ENCODE measurements at regions not wholly inside any gene's neighbourhood (a gene's known extent, or its start where the extent isn't known, plus 50 kb on each side); places are given as distances from the start of the nearest gene placed in this dataset.

DNA sequence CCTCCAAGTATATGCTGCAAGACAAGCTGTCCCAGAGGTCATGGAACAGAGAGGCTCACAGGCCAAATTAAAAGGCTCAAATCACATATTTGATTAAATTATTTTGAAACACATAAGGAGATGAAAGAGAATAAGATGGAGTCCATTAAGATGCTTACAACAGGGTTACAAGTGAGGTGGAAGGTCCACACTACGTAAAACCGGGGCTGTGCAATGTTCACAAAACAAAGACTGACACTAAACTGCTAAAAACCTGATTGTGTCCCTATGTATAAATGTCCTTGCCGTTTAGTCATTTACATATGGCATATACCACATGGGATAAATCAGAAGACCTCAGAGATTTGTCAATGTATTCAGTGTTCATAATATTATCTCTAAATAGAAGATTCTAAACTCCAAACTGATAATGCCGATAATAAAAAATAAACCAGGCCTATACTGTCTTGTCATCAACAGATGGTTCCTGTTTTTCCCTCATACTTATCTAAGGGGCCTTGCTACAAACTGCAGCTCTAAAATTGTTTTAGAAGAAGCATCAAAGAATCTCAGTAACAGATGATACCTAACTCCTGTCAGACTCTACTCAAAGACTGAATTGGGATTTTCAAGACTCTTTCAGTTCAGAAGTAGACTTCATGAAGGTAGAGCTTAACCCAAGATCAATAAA is 51.8 kb upstream of the RIPOR2 start:
- no peak for DNase-seq (ENCODE audit: low spot score)

DNA sequence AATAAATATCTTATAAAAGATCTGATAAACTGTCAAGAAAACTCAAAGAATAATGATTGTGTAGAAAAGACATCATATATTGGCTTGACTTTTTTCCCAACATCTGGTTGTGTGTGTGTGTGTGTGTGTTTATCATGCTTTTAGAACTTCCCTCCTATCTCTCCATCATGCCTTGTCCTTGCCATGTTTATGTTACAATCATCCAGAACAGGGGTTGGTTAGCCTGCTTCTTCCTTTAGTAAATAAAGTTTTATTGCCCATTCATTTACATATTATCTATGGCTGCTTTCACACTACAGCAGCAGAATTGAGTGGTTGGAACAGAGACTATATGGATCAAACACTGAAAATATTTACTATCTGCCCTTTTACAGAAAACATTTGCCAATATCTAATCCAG is 52.8 kb upstream of the RIPOR2 start:
- DNase-seq (ENCODE audit: low spot score), result no peak

GRCh38 chr6:24990236-24990845 is 54.6 kb upstream of the RIPOR2 start:
- DNase-seq (ENCODE audit: low spot score), result no peak

DNA sequence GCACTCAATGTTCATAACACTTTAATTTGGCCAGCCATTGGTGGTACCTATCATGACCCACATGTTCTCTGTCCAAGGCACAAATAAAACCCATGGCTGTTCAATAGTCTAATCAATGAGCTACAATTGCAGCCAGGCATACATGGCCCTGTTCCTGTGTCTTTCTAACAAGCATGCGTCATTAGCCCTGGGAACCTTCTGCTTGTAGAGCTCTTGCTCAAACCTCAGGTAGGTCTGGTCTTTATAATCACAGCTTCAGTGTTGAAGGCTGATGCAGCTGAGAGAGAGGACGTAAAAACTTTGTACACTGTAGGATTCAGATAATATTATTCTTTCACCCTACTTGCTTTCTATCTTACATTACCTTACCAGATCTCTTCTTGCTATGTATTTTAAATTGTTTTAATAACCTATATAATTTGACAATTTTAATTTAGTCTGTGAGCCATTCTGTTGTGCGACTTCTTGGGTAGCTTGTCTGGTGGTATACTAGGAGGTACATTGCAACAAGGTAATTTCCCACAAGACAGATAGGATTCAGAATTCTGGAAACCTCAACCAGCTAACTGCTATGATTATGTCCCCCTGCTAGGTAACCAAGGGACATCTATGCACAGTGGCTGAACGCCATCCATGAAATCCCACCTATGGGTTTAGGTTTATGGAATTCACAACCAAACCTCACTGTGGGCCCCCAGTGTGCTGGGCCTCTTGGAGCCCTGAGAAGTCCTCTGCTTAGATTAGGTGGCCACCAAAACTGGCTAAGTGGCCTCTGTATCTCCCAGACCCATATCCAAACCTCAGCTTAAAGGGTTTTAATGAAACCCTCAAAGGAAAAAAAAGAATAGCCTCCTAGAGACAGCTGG is 55.4 kb upstream of the RIPOR2 start:
- DNase-seq (ENCODE audit: low spot score), result no peak

DNA sequence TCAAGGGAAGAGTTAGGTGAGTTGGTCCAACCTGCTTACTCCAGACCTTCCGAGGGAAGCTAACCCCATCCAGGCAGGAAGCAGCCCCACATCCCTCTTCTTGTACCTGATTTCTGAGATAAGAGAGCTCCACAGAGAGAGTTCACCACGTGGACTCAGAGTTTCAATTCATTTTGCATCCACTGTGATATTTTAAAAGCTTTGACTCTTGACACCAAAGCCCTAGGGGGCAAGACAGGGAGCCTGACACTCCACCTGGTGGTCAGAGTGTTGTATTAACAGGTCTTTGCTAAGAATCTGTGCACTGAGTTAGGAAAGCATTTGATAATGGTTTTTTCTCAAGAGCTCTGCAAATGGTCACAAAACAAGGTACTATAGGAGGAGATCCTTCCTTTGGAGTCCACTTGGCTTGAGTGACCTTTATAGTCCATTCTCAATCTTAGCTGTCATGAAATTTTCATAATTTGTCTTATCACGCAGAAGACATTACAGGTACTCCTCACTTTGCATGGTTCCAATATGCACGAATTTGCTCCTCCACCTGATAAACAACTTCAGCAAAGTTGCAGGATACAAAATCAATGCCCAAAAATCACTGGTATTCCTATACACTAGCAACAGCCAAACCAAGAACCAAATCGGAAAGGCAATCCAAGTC is 56.2 kb upstream of the RIPOR2 start:
- DNase-seq (ENCODE audit: low spot score), result peak; percentile 92

DNA sequence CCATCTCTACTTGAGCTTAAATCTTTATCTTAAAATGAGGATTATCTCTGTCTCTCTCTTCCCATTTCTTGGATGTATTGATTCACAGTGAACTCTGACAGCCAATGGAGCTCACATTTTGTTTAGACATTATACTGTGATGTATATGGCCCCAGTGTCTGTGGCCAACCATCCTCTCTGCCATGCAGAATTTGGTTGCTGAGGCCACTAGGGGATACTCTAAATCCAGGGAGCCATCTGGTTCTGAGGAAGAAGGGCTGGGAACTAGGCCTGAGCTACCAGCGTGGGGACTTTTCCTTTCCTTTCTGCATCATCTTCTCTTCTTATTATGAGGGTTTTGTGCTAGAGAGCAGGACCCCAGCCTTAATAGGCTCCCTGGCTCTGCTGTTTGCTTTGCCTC is 59.1 kb upstream of the RIPOR2 start:
- no peak for DNase-seq (ENCODE audit: low spot score)

DNA sequence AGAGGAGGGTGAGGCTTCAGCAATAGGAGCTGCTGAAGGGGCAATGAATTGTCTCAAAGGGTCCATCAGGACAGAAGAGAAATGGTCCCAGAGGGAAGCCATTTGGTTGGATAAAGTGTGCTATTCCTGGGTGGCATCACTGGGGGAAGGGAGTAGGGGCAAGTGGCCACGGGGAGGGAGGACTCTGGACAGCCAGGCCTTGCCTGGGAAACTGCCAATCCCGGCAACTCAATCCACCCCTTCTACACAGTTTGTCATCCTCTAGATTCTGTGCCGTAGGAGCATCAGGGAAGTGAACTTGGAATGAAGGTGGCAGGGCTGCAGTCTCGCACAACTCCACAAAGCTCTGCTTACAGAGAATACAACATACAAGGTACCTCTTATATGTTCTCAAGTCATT is 59.5 kb upstream of the RIPOR2 start:
- no peak for DNase-seq (ENCODE audit: low spot score)

DNA sequence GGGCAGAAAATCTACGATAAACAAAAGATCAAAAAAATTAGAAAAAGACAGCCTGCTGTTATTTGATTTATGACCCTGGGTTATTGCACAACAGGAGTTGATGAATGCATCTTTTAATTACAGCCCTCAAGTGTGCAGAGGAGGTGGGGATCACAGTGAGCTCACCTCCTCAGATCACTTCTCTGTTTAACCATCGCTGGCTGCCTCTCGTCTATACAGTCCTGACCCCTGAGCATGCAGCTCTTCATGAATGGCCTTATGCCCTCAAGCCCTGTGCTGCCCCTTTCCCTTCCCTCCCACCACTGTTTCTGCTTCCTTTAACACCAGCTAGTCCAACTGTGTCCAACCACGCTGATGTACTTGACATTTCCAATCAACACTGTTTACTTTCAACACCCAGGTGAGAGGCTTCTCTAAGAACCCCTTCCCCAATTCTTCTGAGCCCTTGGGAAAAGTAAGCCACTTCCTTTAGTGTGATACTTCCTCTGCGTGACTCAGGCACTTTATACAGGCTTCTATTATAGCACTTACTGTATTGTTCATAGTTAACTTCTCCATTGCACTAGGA is 60.6 kb upstream of the RIPOR2 start:
- no peak for DNase-seq (ENCODE audit: low spot score)

DNA sequence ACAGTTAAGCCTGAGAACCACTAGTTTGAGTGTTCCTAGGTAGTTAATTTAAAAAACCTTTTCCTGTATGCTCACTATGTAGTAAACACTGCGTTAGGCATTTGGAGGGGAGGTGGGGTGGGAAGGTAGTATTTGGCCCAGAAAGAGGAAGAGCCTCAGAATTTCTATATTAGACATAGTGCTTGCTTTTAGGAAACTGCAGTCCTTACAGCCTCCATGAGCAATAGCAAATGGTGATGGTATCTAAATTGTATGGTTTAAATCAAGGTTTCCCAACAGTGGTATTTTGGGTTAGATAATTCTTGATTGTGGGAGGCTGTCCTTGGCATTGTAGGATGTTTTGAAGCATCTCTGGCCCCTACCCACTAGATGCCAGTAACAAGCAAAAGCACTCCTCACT is 61.5 kb upstream of the RIPOR2 start:
- DNase-seq (ENCODE audit: low spot score), result no peak

DNA sequence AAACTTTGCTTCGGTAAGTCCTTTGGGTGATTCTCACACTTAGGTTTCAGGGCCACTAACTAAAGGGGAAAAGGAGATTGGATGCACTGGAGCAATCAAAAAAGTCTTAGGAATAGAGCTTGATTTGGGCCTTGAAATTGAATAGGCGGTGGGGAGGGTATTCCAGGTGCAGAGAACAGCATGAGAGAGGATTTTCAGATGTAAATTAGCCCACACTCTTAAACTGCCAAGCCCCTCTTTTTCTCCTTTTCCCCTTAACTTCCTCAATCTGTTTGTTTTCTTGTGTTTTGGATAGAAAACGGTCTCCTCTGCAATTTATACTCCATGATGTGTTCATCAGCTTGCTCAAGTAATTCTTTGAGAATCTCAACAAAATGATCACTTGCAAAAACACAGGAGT is 62.1 kb upstream of the RIPOR2 start:
- DNase-seq (ENCODE audit: low spot score), result no peak

DNA sequence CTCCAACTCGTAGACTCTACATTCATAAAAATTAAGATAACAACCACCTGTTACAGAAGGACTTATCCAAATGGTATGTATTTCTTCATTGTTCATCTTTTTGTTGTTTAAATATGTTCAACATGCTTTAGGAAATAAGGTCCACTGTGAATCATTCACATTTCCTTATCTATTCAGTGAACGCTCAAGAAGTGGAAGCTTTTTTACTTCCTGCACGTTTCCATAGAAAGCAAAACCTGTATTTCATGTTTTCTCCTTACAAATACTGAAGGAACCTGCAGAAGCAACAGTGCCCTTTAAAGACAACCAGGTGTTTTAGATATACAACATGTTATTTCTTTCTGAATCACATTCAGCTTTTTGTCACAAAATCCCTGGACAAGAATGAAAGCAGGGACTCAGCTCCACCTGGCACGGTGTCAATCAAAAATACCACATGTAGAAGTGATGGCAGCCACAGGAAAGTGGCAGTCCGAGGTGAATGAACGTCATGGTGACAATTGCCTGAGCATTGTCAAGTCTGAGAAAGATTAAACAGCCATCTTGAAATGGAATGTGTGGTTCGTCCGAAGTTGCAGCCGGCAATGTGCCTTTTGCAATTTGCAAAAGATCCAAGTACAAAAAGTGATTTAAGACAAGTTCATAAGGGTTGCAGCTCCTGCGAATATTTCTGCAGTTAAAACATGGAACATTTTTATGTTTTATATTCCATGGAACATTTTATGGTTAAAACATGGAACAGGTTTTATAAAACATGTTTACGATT is 66.7 kb upstream of the RIPOR2 start:
- DNase-seq (ENCODE audit: low spot score), result no peak

GRCh38 chr6:25004357-25004756 is 68.6 kb upstream of the RIPOR2 start:
- no peak for DNase-seq (ENCODE audit: low spot score)

- DNase-seq (ENCODE audit: low spot score), result no peak
Measured at GRCh38 chr6:25005010-25005409, 69.2 kb upstream of the RIPOR2 start.

DNA sequence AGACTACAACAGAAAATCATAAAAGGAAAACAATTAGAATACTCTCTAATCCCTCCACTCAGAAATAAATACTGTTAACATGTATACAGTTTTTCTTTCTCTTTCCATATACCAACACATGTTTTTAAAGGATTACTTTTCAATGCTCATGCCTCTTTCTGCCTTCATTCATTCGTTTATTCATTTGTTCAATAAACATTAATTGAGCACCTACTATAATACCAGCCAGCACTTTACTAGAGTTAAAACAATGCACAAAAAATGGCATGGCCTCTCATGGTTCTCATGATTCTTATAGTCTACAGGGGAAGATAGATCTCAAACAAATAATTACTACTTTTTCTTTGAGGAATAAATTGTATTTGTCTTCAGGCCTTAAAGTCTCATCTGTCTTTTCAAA is 70.3 kb upstream of the RIPOR2 start:
- no peak for DNase-seq (ENCODE audit: low spot score)

GRCh38 chr6:25006565-25007001 is 70.8 kb upstream of the RIPOR2 start:
- DNase-seq (ENCODE audit: low spot score), result peak; percentile 36

DNA sequence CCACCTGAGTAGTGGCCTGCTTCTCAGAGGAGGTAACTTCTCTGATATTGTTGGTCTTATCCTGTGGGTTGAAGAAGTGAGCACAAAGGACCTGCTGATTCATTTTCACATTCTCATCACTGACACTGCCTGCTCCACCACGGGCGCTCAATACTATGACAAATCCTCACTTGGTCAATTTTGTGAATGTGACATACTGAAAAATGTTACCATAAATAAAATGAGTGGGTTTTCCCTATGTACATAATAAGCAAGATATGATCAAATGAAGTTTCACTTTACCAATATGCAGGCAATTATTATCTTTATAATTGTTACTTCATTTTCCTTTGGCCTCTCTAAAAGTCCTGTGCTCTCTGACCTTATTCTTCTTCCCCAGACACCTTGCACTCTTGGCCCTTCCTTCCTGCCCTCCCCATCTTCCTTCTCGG is 71.5 kb upstream of the RIPOR2 start:
- DNase-seq (ENCODE audit: low spot score), result no peak

GRCh38 chr6:25008707-25009392 is 73.1 kb upstream of the RIPOR2 start:
- no peak for DNase-seq (ENCODE audit: low spot score)

DNA sequence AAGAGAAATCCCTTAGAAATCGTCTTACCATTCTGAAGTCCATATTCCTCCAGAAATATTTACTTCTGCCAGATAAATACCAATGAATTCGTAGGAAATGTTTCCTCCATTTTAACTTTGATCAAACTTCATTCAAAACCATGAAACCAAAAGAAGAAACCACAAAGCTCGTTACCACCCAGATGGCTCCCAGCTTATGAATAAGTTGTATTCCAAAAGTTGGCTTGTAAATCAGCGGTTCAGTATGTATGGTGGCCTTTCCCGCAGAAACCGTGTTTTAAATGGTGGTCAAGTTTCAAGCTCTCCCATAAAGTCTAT is 73.6 kb upstream of the RIPOR2 start:
- no peak for DNase-seq (ENCODE audit: low spot score)

DNA sequence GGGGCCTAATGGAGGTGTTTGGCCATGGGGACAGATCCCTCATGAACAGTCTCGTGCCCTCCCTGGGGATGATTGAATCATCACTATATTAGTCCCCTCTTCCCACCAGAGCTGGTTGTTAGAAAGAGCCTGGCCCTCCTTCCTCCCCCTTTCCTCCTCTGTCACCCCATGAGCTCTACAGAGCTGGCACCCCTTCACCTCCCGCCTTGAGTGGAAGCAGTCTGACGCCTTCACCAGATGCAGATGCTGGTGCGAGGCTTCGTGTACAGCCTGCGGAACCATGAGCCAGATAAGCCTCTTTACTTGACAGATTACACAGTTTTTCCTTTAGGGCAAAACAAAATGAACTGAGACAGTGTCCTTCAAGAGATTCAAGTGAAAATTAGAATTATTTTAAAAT is 74.4 kb upstream of the RIPOR2 start:
- no peak for DNase-seq (ENCODE audit: low spot score)

DNA sequence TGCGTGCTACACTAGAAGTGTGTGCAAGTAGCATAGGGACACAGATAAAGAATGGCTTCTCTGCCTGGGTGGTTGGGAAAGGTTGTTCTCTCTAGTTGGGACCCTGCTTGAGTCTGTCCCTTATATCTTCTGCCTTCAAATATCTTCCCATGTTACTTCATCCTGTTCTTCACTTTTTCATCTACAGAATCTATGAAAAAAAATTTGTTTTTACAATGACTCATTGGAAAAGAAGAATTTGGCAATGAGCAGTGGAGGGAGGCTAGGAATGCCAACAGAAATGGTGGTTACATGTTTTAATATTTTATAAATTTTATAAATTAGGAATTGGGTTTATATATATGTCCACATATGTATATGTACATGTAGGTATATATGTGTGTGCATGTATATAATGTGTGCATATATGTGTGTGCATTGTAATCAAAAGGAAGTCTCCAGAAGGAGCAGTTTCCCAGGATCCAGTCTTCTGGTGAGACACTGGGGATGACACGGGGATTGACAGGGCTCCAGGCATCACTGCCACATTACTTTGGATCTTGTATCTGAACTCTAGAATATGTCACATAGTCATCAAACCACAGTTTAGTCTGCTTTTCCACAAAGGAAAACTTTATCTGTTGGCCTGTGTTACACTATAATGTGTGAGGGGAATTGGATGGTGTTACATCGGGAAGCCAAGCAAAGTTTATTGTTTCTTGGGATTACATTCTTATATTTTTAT is 75.3 kb upstream of the RIPOR2 start:
- no peak for DNase-seq (ENCODE audit: low spot score)
